ENCODE measurements at regions not wholly inside any gene's neighbourhood (a gene's known extent, or its start where the extent isn't known, plus 50 kb on each side); places are given as distances from the start of the nearest gene placed in this dataset.

GRCh38 chr16:49158029-49158642, 123.5 kb downstream of the CBLN1 start:
- no peak overlapping the region for H3K4me3 Mint-ChIP-seq
- DNase-seq (no peak), ATAC-seq (no peak)
- no peaks in the 10 kb centered on the region for H3K4me1 Mint-ChIP-seq
- no peak overlapping the region for H3K27ac Mint-ChIP-seq
- H3K9me3 Mint-ChIP-seq, result peaks cover 8 to 19% of the 10 kb centered on the region in 2 donors
- no peaks in the 10 kb centered on the region for H3K27me3 Mint-ChIP-seq

- peaks cover 11 to 25% of the 10 kb centered on the region in 2 donors for H3K9me3 Mint-ChIP-seq
- H3K27me3 Mint-ChIP-seq, result no peaks in the 10 kb centered on the region
- no peak overlapping the region for H3K27ac Mint-ChIP-seq
- no peak overlapping the region for H3K4me3 Mint-ChIP-seq
- H3K4me1 Mint-ChIP-seq, result no peaks in the 10 kb centered on the region
- no peak for ATAC-seq
- DNase-seq, result no peak
These were observed 131.3 kb downstream of the CBLN1 start for GRCh38 chr16:49150341-49150740.

GRCh38 chr16:49148410-49148809, 133.2 kb downstream of the CBLN1 start:
- ATAC-seq (no peak), DNase-seq (no peak)
- no peak overlapping the region for H3K27ac Mint-ChIP-seq
- H3K27me3 Mint-ChIP-seq, result no peaks in the 10 kb centered on the region
- H3K4me3 Mint-ChIP-seq, result no peak overlapping the region
- no peaks in the 10 kb centered on the region for H3K4me1 Mint-ChIP-seq
- H3K9me3 Mint-ChIP-seq, result peaks cover 11 to 22% of the 10 kb centered on the region in 2 donors

DNA sequence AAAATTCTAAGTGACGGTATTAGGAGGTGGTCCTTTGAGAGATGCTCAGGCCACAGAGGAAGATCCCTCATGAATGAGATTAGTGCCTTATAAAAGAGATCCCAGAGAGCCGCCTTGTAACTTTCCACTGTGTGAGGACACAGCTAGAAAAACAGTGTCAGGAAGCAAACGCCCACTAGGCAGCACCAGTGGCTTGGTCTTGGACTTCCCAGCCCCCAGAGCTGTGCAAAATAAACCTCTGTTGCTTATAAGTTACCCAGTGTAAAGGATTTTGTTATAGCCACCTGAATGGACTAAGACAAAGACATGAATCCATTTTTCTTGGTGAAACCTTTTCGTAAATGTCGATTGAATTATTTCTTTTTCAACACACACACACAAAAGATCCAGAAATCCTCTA, 141.0 kb downstream of the CBLN1 start:
- no peaks in the 10 kb centered on the region for H3K27me3 Mint-ChIP-seq
- no peaks in the 10 kb centered on the region for H3K4me1 Mint-ChIP-seq
- ATAC-seq (no peak), DNase-seq (no peak)
- H3K4me3 Mint-ChIP-seq, result no peak overlapping the region
- peaks cover 11 to 17% of the 10 kb centered on the region in 2 donors for H3K9me3 Mint-ChIP-seq
- H3K27ac Mint-ChIP-seq, result no peak overlapping the region

GRCh38 chr16:49130397-49130796, 151.2 kb downstream of the CBLN1 start:
- Mint-ChIP-seq H3K27me3 (no peaks in the 10 kb centered on the region), H3K4me1 (no peaks in the 10 kb centered on the region), H3K9me3 (peaks cover 0 to 6% of the 10 kb centered on the region in 2 donors), H3K27ac (no peak overlapping the region), H3K4me3 (no peak overlapping the region)
- ATAC-seq, result no peak
- no peak for DNase-seq

- peaks cover 2 to 6% of the 10 kb centered on the region in 2 donors for H3K9me3 Mint-ChIP-seq
- no peak overlapping the region for H3K4me3 Mint-ChIP-seq
- H3K27me3 Mint-ChIP-seq, result no peaks in the 10 kb centered on the region
- no peak for DNase-seq
- no peak overlapping the region for H3K27ac Mint-ChIP-seq
- no peaks in the 10 kb centered on the region for H3K4me1 Mint-ChIP-seq
- ATAC-seq, result no peak
These were observed 151.7 kb downstream of the CBLN1 start for GRCh38 chr16:49129935-49130334.

DNA sequence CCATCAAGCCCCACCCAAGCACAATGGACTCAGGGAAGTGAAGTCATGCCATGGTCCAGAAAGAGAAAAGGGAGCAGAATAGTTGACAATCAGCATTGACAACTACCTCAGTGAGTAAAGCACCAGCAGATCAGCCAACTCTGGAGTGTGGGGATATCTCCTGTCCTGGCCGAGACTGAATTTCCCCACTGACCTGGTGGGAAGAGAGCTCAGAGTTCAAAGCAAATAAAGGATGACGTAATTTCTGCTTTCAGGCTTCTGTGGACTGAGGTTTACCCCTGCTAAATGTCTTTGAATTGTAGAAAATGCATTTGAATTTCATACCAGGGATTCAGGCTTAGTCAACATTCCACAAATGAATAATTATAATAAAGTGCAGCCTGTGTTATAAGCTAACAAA, 152.9 kb downstream of the CBLN1 start:
- H3K27me3 Mint-ChIP-seq, result no peaks in the 10 kb centered on the region
- H3K4me1 Mint-ChIP-seq, result no peaks in the 10 kb centered on the region
- no peak for DNase-seq
- H3K4me3 Mint-ChIP-seq, result no peak overlapping the region
- no peak overlapping the region for H3K27ac Mint-ChIP-seq
- ATAC-seq, result no peak
- peaks cover 6% of the 10 kb centered on the region in 2 donors for H3K9me3 Mint-ChIP-seq

- peaks cover 0 to 6% of the 10 kb centered on the region in 2 donors for H3K9me3 Mint-ChIP-seq
- H3K27me3 Mint-ChIP-seq, result no peaks in the 10 kb centered on the region
- H3K27ac Mint-ChIP-seq, result no peak overlapping the region
- DNase-seq (no peak), ATAC-seq (no peak)
- H3K4me3 Mint-ChIP-seq, result no peak overlapping the region
- H3K4me1 Mint-ChIP-seq, result no peaks in the 10 kb centered on the region
These were observed 154.5 kb downstream of the CBLN1 start for GRCh38 chr16:49127103-49127502.

- no peak for ATAC-seq
- Mint-ChIP-seq H3K9me3 (peaks cover 7 to 13% of the 10 kb centered on the region in 2 donors), H3K4me3 (no peak overlapping the region), H3K27me3 (no peaks in the 10 kb centered on the region), H3K27ac (no peak overlapping the region), H3K4me1 (no peaks in the 10 kb centered on the region)
- no peak for DNase-seq
These were observed 160.0 kb downstream of the CBLN1 start for GRCh38 chr16:49121636-49122035.

DNA sequence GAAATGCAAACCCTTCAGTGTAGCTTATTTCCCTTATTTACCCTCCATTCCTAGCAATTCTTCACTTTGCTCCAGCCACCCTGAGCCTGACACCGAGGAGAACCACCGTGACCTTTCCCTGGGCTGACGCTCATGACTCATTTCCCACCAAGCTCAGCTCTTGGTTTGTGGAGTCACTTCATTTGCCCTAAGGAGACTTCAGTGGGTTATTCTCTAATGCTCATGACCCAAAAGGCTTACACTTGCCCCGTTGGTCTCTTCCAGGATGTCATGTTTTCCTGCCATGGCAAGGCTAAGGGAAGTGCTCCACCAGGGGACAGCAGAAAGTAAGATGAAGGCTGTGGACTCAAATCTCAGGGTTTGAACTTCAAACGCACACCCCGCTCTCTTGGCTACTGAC, 161.0 kb downstream of the CBLN1 start:
- H3K4me1 Mint-ChIP-seq, result no peaks in the 10 kb centered on the region
- peaks cover 7 to 13% of the 10 kb centered on the region in 2 donors for H3K9me3 Mint-ChIP-seq
- no peaks in the 10 kb centered on the region for H3K27me3 Mint-ChIP-seq
- no peak for ATAC-seq
- H3K27ac Mint-ChIP-seq, result no peak overlapping the region
- no peak overlapping the region for H3K4me3 Mint-ChIP-seq
- no peak for DNase-seq

GRCh38 chr16:49116873-49117272, 164.8 kb downstream of the CBLN1 start:
- H3K4me3 Mint-ChIP-seq, result no peak overlapping the region
- H3K4me1 Mint-ChIP-seq, result no peaks in the 10 kb centered on the region
- no peak for DNase-seq
- peaks cover 7% of the 10 kb centered on the region in 2 donors for H3K9me3 Mint-ChIP-seq
- no peak overlapping the region for H3K27ac Mint-ChIP-seq
- no peak for ATAC-seq
- no peaks in the 10 kb centered on the region for H3K27me3 Mint-ChIP-seq

DNA sequence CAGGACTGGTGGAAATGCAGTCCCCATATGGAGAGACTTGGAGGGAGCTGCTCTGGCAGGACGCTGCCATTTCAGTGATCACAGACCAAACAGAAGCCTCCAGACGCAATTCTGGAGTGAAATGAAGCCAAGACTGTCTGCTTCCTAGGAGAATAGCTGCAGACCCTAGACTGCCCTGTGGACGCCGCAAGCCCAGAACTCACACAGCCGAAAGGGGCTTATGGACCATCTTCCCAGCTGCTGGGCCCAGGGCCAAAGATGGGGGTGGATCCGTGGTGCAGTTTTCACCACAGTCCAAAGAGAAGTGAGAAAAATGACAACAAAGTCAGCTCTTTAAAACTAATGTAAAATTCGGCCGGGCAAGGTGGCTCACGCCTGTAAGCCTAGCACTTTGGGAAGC, 165.7 kb downstream of the CBLN1 start:
- ATAC-seq, result no peak

DNA sequence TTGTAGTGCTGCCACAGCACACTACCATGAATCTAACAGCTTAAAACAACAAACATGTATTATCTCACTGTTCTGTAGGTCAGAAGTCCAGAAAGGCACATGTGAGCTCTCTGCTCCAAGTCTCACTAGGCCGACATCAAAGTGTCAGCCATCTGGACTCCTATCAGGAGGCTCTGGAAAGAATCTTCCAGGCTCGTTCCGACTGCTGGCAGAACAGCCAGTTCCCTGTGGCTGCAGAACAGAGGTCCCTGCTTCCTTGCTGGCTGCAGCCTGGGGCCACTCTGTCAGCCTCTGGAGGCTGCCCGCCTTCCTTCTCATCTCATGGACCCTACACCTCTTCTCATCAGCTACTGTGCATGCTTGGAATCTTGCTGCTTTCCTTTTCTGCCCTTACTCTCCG, 168.9 kb downstream of the CBLN1 start:
- DNase-seq (no peak), ATAC-seq (no peak)
- H3K4me1 Mint-ChIP-seq, result no peaks in the 10 kb centered on the region
- H3K27me3 Mint-ChIP-seq, result no peaks in the 10 kb centered on the region
- no peak overlapping the region for H3K4me3 Mint-ChIP-seq
- no peak overlapping the region for H3K27ac Mint-ChIP-seq
- peaks cover 0 to 5% of the 10 kb centered on the region in 2 donors for H3K9me3 Mint-ChIP-seq

More for the DNA sequence above, 165.7 kb downstream of the CBLN1 start:
- Mint-ChIP-seq H3K9me3 (peaks cover 7% of the 10 kb centered on the region in 2 donors), H3K27ac (no peak overlapping the region), H3K27me3 (no peaks in the 10 kb centered on the region), H3K4me1 (no peaks in the 10 kb centered on the region), H3K4me3 (no peak overlapping the region)
- no peak for DNase-seq

GRCh38 chr16:49111351-49111750, 170.3 kb downstream of the CBLN1 start:
- Mint-ChIP-seq H3K27me3 (no peaks in the 10 kb centered on the region), H3K4me1 (no peaks in the 10 kb centered on the region), H3K4me3 (no peak overlapping the region), H3K9me3 (peaks cover 0 to 5% of the 10 kb centered on the region in 2 donors), H3K27ac (no peak overlapping the region)
- DNase-seq, result no peak
- no peak for ATAC-seq

DNA sequence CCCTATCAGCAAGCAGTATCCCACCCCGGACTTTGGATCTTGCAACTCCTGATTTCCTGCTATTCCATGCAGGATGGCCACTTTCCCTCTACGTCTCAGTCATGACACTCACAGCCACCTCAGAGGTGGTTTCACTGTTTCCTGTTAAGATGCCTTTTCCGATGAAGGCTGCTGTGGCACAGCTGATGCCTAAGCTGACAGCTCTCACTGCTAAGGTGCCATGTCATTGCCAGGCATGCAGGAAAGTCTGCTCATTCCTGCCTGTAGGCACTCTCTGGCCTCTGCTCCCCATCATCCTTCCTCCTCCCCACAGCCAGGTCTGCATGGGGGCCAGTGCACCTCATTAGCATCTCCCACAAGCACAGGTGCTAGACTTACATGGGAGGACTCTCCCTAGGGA, 173.0 kb downstream of the CBLN1 start:
- H3K27ac Mint-ChIP-seq, result no peak overlapping the region
- ATAC-seq, result no peak
- H3K9me3 Mint-ChIP-seq, result peaks cover 5 to 10% of the 10 kb centered on the region in 2 donors
- H3K4me1 Mint-ChIP-seq, result no peaks in the 10 kb centered on the region
- H3K4me3 Mint-ChIP-seq, result no peak overlapping the region
- no peaks in the 10 kb centered on the region for H3K27me3 Mint-ChIP-seq
- DNase-seq, result no peak

- H3K27ac Mint-ChIP-seq, result no peak overlapping the region
- H3K4me3 Mint-ChIP-seq, result no peak overlapping the region
- no peaks in the 10 kb centered on the region for H3K4me1 Mint-ChIP-seq
- DNase-seq (no peak), ATAC-seq (no peak)
- no peaks in the 10 kb centered on the region for H3K27me3 Mint-ChIP-seq
- peaks cover 5 to 18% of the 10 kb centered on the region in 2 donors for H3K9me3 Mint-ChIP-seq
These were observed 178.3 kb downstream of the CBLN1 start for GRCh38 chr16:49103298-49103697.

- DNase-seq (no peak), ATAC-seq (no peak)
- no peak overlapping the region for H3K27ac Mint-ChIP-seq
- no peaks in the 10 kb centered on the region for H3K27me3 Mint-ChIP-seq
- no peaks in the 10 kb centered on the region for H3K4me1 Mint-ChIP-seq
- peaks cover 5 to 24% of the 10 kb centered on the region in 2 donors for H3K9me3 Mint-ChIP-seq
- H3K4me3 Mint-ChIP-seq, result no peak overlapping the region
These were observed 179.6 kb downstream of the CBLN1 start for GRCh38 chr16:49101997-49102396.
